Embryonic facial prominence (tissue), 1 donor: ENCODE measurements at regions not wholly inside any gene's neighbourhood (a gene's known extent, or its start where the extent isn't known, plus 50 kb on each side); places are given as distances from the start of the nearest gene placed in this dataset.

Experiments used
- DNase-seq: peaks from one replicate; pipeline ENCODE4 v3.0.0-alpha.2; 2016; ENCODE audit errors: extremely low spot score

- DNase-seq, result no peak
Measured at GRCh38 chr5:117805058-117805457, 1183.3 kb downstream of the DTWD2 start.

- DNase-seq, result no peak
Measured at GRCh38 chr5:117803533-117803932, 1184.8 kb downstream of the DTWD2 start.

- DNase-seq, result no peak
Measured at GRCh38 chr5:117801583-117801982, 1186.8 kb downstream of the DTWD2 start.

GRCh38 chr5:117800261-117800660 is 1188.1 kb downstream of the DTWD2 start:
- DNase-seq, result no peak

GRCh38 chr5:117794847-117795246 is 1193.5 kb downstream of the DTWD2 start:
- DNase-seq, result no peak

- DNase-seq, result no peak
Measured at GRCh38 chr5:117793963-117794362, 1194.4 kb downstream of the DTWD2 start.

GRCh38 chr5:117792476-117792875 is 1195.9 kb downstream of the DTWD2 start:
- no peak for DNase-seq

GRCh38 chr5:117788596-117788995 is 1199.8 kb downstream of the DTWD2 start:
- DNase-seq, result no peak

- DNase-seq, result no peak
Measured at GRCh38 chr5:117779171-117779570, 1204.5 kb upstream of the SEMA6A start.

- DNase-seq, result no peak
Measured at GRCh38 chr5:117776977-117777376, 1202.4 kb upstream of the SEMA6A start.

GRCh38 chr5:117769877-117770276 is 1195.3 kb upstream of the SEMA6A start:
- no peak for DNase-seq

GRCh38 chr5:117763271-117763670 is 1188.6 kb upstream of the SEMA6A start:
- no peak for DNase-seq

GRCh38 chr5:117761186-117761585 is 1186.6 kb upstream of the SEMA6A start:
- no peak for DNase-seq

GRCh38 chr5:117759849-117760499 is 1185.4 kb upstream of the SEMA6A start:
- no peak for DNase-seq

- DNase-seq, result no peak
Measured at GRCh38 chr5:117752403-117752802, 1177.8 kb upstream of the SEMA6A start.

- DNase-seq, result no peak
Measured at GRCh38 chr5:117748336-117748735, 1173.7 kb upstream of the SEMA6A start.

GRCh38 chr5:117743337-117743736 is 1168.7 kb upstream of the SEMA6A start:
- no peak for DNase-seq

- no peak for DNase-seq
Measured at GRCh38 chr5:117741655-117742206, 1167.1 kb upstream of the SEMA6A start.

GRCh38 chr5:117740268-117740667 is 1165.6 kb upstream of the SEMA6A start:
- DNase-seq, result no peak

- DNase-seq, result no peak
Measured at GRCh38 chr5:117738571-117738970, 1163.9 kb upstream of the SEMA6A start.

GRCh38 chr5:117736698-117737097 is 1162.1 kb upstream of the SEMA6A start:
- no peak for DNase-seq

GRCh38 chr5:117734056-117734455 is 1159.4 kb upstream of the SEMA6A start:
- no peak for DNase-seq

GRCh38 chr5:117733051-117733450 is 1158.4 kb upstream of the SEMA6A start:
- no peak for DNase-seq

GRCh38 chr5:117732264-117732663 is 1157.6 kb upstream of the SEMA6A start:
- DNase-seq, result no peak
